NCI-H748 (cell line): ENCODE measurements at regions not wholly inside any gene's neighbourhood (a gene's known extent, or its start where the extent isn't known, plus 50 kb on each side); places are given as distances from the start of the nearest gene placed in this dataset.
"Not testable (repeated sequence)": the region's sequence is repeated elsewhere in the genome, so short reads cannot be mapped to it uniquely, and the experiment has no call there.

ENCODE experiments used
- DNase-seq: peaks from one replicate; lab custom pipeline; 2025; ENCODE audit not compliant: unreplicated experiment; lab: John Stamatoyannopoulos, UW

DNA sequence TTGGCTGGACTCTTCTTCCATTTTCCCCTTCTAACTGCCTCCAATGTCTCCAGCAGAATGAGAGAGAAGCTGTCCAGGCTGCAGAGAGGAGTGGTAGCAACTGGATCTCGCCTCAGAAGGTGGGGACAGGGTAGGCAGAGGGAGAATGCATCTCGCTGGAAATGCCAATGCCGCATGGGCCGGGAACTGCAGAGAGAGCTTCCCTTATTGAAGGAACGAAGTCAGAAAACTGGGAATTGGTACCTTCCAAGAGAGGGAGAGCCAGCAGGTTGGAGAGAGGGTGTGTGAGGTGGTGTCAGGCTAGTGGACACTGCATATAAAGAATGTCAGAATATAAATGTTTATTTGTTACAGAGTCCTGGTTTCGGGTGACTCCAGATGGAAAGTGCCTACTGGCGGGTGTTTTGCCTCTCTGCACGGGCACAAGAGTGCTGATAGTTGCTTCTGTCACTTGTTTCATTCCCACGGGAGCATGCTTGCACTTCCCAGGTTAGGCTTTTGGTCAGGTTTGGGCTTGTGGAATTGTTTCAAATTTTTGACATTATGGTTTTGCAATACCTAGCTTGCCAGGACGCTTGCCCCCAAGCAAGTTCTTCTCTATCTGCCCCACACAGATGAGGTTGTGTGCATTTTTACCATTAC is 156.8 kb upstream of the STS start:
- no peak for DNase-seq

GRCh38 chrX:6989858-6990257 is 157.7 kb upstream of the STS start:
- no peak for DNase-seq

- DNase-seq = not testable (repeated sequence)
Observed at GRCh38 chrX:6988694-6989093, 158.8 kb upstream of the STS start.

- DNase-seq = peak; percentile 4
Observed at GRCh38 chrX:6986915-6987314, 160.6 kb upstream of the STS start.

DNA sequence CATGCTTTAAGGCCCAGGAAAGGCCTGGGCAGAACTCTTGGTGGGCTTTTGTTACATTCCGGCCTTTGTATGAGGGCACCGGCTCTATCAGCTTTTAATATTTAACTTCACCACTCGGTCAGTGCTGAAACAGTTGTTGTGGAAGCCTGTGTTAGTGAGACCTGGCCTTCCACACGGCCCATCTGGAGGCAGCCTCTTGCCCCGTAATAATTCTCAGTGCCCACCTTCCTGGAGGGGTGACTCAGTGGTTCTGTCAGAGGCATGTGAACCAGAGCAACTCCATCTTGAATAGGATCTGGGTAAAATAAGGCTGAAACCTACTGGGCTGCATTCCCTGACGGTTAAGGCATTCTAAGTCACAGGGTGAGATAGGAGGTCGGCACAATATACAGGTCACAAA is 162.0 kb upstream of the STS start:
- DNase-seq = no peak

DNA sequence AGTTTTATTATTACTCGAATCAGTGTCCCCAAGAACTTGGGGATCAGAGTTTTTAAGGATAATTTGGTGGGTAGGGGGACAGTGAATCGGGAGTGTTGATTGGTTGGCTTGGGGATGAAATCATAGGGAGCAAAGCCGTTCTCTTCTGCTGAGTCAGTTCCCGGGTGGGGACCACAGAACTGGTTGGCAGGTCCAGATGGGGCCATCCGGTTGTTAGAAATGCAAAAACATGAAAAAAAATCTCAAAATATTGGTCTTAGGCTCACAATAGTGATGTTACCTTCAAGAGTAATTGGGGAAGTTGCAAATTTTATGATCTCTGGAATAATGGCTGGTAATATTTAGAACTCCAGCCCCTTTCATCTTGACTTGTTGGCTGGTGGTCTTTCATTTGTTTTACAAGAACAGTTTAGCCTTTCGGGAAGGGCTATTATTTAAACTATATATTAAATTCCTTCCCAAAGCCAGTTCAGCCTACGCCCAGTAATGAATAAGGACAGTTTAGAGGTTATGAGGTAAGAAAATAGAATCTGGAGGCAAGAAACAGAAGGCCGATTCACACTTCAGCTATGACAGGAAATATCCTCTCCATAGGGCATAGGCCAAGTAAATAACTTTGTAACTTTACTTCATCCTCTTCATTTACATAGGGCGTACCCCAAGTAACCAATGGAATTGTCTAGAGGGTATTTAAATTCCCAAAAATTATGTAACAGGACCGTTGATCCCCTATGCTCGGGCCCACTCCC is 164.1 kb upstream of the STS start:
- DNase-seq = no peak

GRCh38 chrX:6981718-6982406 is 165.7 kb upstream of the STS start:
- peak; percentile 59 for DNase-seq

GRCh38 chrX:6980981-6981380 is 166.5 kb upstream of the STS start:
- DNase-seq = no peak

GRCh38 chrX:6968231-6968630 is 179.3 kb upstream of the STS start:
- no peak for DNase-seq

DNA sequence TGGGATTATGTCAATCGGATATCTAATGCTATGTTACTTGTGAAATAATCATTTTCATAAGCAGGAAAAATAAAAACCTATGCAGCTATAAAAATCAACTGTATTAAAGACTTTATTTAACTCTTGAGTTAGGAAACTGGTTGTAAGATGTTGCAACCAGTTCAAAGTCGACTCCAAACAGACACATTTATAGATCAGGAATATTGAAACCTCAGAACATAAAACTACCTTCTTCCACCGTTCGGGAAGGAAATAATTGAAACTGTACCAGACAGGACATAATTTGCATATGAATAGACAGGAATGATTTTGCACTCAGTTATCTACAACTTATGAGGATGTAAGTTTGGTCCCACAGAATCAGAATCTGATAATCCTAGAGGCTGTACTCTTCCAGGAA is 181.8 kb upstream of the STS start:
- DNase-seq = no peak

DNA sequence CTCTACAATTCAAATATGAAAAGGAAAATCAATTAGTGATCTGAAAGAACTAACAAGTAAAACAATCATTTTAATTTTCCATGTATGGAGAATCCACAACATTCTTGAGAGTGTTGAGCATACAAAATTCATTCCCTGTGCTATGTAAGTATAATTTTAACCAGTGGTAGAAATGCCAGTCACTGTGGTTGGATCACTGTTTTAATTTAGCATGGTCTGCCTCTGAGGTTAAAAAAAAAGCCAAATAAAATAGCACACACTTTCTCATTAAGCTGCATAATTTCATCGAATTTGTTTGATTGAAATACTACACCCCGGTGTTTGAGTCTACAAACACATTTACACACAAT is 185.5 kb upstream of the STS start:
- DNase-seq = no peak

- DNase-seq = no peak
Observed at GRCh38 chrX:6961286-6962005, 186.1 kb upstream of the STS start.

- no peak for DNase-seq
Observed at GRCh38 chrX:6959006-6959405, 188.5 kb upstream of the STS start.

GRCh38 chrX:6954836-6955235 is 192.7 kb upstream of the STS start:
- DNase-seq = no peak

DNA sequence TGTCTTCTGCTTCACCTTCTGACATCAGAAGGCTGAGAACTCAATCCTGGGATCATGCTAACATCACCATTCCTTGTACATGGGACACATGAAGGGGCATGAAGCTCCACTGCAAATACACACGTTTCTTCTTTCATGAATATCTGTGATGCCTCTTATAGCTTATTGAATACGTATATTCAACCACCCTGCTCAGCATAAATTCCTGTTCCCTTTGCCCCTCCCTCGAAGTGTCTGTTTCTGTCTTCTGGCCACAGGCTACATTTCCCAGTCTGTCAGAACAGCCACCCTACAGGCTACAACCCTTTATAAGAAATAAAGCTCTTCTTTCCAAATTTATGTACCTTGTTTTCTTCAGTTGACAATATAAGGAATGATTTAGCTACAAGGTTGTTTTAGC is 201.3 kb upstream of the STS start:
- DNase-seq = no peak

- DNase-seq = no peak
Observed at GRCh38 chrX:6941041-6941440, 206.5 kb upstream of the STS start.

- DNase-seq = not testable (repeated sequence)
Observed at GRCh38 chrX:6932942-6933341, 214.6 kb upstream of the STS start.

DNA sequence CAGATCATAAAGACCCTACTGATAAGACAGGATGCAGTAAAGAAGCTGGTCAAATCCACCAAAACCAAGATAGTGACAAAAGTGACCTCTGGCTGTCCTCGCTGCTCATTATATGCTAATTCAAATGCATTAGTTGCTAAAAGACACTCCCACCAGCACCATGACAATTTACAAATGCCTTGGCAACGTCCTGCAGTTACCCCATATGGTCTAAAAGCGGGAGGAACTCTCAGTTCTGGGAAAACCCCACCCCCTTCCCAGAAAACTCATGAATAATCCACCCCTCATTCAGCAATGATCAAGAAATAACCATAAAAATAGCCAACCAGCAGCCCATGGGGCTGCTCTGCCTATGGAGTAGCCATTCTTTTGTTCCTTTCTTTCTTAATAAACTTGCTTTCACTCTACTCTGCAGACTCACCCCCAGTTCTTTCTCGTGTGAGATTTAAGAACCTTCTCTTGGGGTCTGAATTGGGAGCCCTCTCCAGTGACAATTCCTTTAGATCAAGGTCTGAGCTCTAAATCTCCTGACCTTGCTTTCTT is 217.1 kb upstream of the STS start:
- peak; percentile 46 for DNase-seq

GRCh38 chrX:6924443-6925077 is 223.0 kb upstream of the STS start:
- no peak for DNase-seq

DNA sequence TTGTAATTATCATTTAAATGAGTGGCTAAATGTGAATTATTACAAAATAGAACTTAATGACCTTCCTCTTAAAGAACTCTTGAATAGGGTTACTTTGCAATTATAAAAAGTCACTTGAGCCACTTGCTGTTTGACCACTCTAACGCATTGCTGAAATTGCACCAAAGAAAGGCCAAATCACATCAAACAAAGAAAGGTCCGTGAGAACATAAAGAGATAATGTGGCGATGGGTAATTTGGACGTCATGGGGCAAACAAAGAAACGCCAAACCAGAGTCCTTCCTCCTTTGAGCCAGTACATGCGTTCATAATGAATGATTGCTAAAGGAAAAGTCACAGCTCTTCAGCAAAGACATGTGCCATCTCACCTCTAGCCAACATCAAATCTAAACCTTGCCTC is 229.8 kb upstream of the STS start:
- peak; percentile 95 for DNase-seq

DNA sequence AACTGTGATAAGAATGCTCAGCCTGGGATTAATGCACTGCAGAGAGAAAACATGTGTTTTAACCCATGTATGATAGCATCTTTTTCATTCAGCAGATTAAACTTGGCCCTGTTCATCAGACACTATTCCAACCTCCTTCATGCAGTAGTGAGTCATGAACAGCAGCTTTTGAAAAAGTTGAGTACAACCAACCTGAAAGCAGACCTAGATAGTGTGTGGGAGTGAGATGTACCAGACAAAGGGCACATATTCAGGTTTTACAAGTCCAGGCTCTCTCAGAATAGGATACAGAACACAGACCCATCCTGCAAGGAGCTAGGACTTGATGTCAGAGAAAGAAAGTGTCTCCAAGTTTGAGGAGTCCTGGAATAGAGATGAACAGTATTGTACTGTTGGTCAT is 237.3 kb upstream of the STS start:
- no peak for DNase-seq
